HEK293 (cell line): ENCODE measurements at regions not wholly inside any gene's neighbourhood (a gene's known extent, or its start where the extent isn't known, plus 50 kb on each side); places are given as distances from the start of the nearest gene placed in this dataset.

Experiments used
- CTCF ChIA-PET: fragments of 350-600 bp; formaldehyde crosslinking; extraction: SDS; loops from one replicate; lab custom pipeline; 2021; ENCODE audit warnings: antibody characterized with exemption; lab: Yijun Ruan, JAX
- POLR2A ChIA-PET: fragments of 300-600 bp; formaldehyde crosslinking; extraction: SDS; loops from one replicate; lab custom pipeline; 2020; ENCODE audit warnings: antibody characterized with exemption, inconsistent platforms; lab: Yijun Ruan, JAX
- H3K27ac ChIP-seq: fragments of 200-500 bp; sonication (Bioruptor generic); 2 replicates; pipeline ENCODE4 v1.5.1; 2014; ENCODE audit warnings: low read depth, low read length, control low read depth, inconsistent platforms; ENCODE audit errors: extremely low read depth
- H3K36me3 ChIP-seq, 2 experiments: fragments of 200-500 bp in 1 of 2; sonication (Bioruptor generic) in 1 of 2; 1 replicate in 1 of 2; 2 replicates in 1 of 2; pipeline ENCODE4 v1.5.1; 2014 to 2017; ENCODE audit warnings: inconsistent platforms in 2 of 2, low read length in 2 of 2; ENCODE audit not compliant: control insufficient read depth in 2 of 2, insufficient read depth in 1 of 2
- H3K4me1 ChIP-seq: fragments of 200-500 bp; sonication (Bioruptor generic); 2 replicates; pipeline ENCODE4 v1.5.1; 2014; ENCODE audit warnings: mild to moderate bottlenecking, low read length, inconsistent platforms; ENCODE audit not compliant: control insufficient read depth, insufficient read depth
- H3K4me3 ChIP-seq: 2 replicates; pipeline ENCODE4 v1.5.1; 2011; ENCODE audit warnings: low read depth, mild to moderate bottlenecking, control low read depth, low read length, moderate library complexity
- H3K9me3 ChIP-seq: fragments of 200-500 bp; sonication (Bioruptor generic); 2 replicates; pipeline ENCODE4 v1.5.1; 2014; ENCODE audit warnings: low read depth, low read length, inconsistent platforms; ENCODE audit not compliant: control insufficient read depth, insufficient read depth
- CTCF ChIP-seq: fragments of 450-650 bp; formaldehyde crosslinking; IDR thresholded peaks from 2 replicates; pipeline ENCODE4 v1.5.1; 2016; ENCODE audit warnings: missing biosample characterization, missing genetic modification characterization
- FEZF1 ChIP-seq: fragments of 450-650 bp; formaldehyde crosslinking; IDR thresholded peaks from 2 replicates; pipeline ENCODE4 v1.5.1; 2016; ENCODE audit warnings: missing biosample characterization, missing genetic modification characterization
- HOXD13 ChIP-seq: sonication (generic); formaldehyde crosslinking; IDR thresholded peaks from 2 replicates; pipeline ENCODE4 v1.8.0; 2022; ENCODE audit warnings: missing genetic modification reagents, borderline replicate concordance
- KLF8 ChIP-seq: fragments of 450-650 bp; formaldehyde crosslinking; IDR thresholded peaks from 2 replicates; pipeline ENCODE4 v1.5.1; 2016; ENCODE audit warnings: missing biosample characterization, missing genetic modification characterization
- PRDM1 ChIP-seq: fragments of 450-650 bp; formaldehyde crosslinking; IDR thresholded peaks from 2 replicates; pipeline ENCODE4; 2016; ENCODE audit warnings: missing biosample characterization, missing genetic modification characterization
- SP7 ChIP-seq: fragments of 450-650 bp; formaldehyde crosslinking; IDR thresholded peaks from 2 replicates; pipeline ENCODE4 v1.5.1; 2016; ENCODE audit warnings: missing biosample characterization, missing genetic modification characterization
- TRIM28 ChIP-seq: IDR thresholded peaks from 2 replicates; pipeline ENCODE4 v1.6.1; 2011; ENCODE audit warnings: low read length, control low read depth, borderline replicate concordance
- ZFHX2 ChIP-seq: fragments of 450-650 bp; formaldehyde crosslinking; conservative IDR thresholded peaks from 2 replicates; pipeline ENCODE4 v1.5.1; 2016; ENCODE audit warnings: missing biosample characterization, missing genetic modification characterization
- ZFP3 ChIP-seq: fragments of 450-650 bp; formaldehyde crosslinking; IDR thresholded peaks from 2 replicates; pipeline ENCODE4 v1.5.1; 2016; ENCODE audit warnings: low read depth, missing biosample characterization, missing genetic modification characterization
- ZNF148 ChIP-seq: fragments of 450-650 bp; formaldehyde crosslinking; IDR thresholded peaks from 2 replicates; pipeline ENCODE4 v1.5.0; 2017; ENCODE audit warnings: missing biosample characterization, missing genetic modification characterization, borderline replicate concordance
- ZNF175 ChIP-seq: fragments of 450-650 bp; formaldehyde crosslinking; IDR thresholded peaks from 2 replicates; pipeline ENCODE4 v1.5.1; 2016; ENCODE audit warnings: missing biosample characterization, missing genetic modification characterization
- ZNF2 ChIP-seq: fragments of 450-650 bp; formaldehyde crosslinking; IDR thresholded peaks from 2 replicates; pipeline ENCODE4 v1.5.1; 2016; ENCODE audit warnings: missing biosample characterization, missing genetic modification characterization
- ZNF274 ChIP-seq, 2 experiments: fragments of 200-500 bp in 1 of 2; fragments of 450-650 bp in 1 of 2; sonication (Bioruptor generic) in 1 of 2; formaldehyde crosslinking in 1 of 2; IDR thresholded peaks; 2 replicates each; pipeline versions ENCODE4 v1.5.1 to v1.6.1; 2014 to 2016; ENCODE audit warnings: borderline replicate concordance in 1 of 2, inconsistent platforms in 1 of 2, low read length in 1 of 2, missing biosample characterization in 1 of 2, missing genetic modification characterization in 1 of 2
- ZNF341 ChIP-seq: fragments of 450-650 bp; formaldehyde crosslinking; IDR thresholded peaks from 2 replicates; pipeline ENCODE4; 2016; ENCODE audit warnings: low read depth, missing biosample characterization, missing genetic modification characterization
- ZNF560 ChIP-seq: fragments of 450-650 bp; formaldehyde crosslinking; IDR thresholded peaks from 2 replicates; pipeline ENCODE4 v1.5.1; 2017; ENCODE audit warnings: missing biosample characterization, missing genetic modification characterization, borderline replicate concordance
- ZNF596 ChIP-seq: fragments of 450-650 bp; IDR thresholded peaks from 2 replicates; pipeline ENCODE4 v1.5.0; 2018; ENCODE audit warnings: missing biosample characterization, mild to moderate bottlenecking, missing genetic modification characterization, moderate library complexity
- ZNF654 ChIP-seq: fragments of 450-650 bp; formaldehyde crosslinking; IDR thresholded peaks from 2 replicates; pipeline ENCODE4 v1.5.1; 2016; ENCODE audit warnings: low read depth, missing biosample characterization, missing genetic modification characterization
- ZNF660 ChIP-seq: fragments of 450-650 bp; IDR thresholded peaks from 2 replicates; pipeline ENCODE4 v1.5.1; 2018; ENCODE audit warnings: missing biosample characterization, mild to moderate bottlenecking, missing genetic modification characterization
- ZNF785 ChIP-seq: fragments of 450-650 bp; formaldehyde crosslinking; IDR thresholded peaks from 2 replicates; pipeline ENCODE4 v1.5.1; 2016; ENCODE audit warnings: missing biosample characterization, missing genetic modification characterization
- ZNF792 ChIP-seq: fragments of 450-650 bp; formaldehyde crosslinking; IDR thresholded peaks from 2 replicates; pipeline ENCODE4 v1.5.1; 2016; ENCODE audit warnings: missing biosample characterization, missing genetic modification characterization
- ZSCAN18 ChIP-seq: fragments of 450-650 bp; formaldehyde crosslinking; IDR thresholded peaks from 2 replicates; pipeline ENCODE4 v1.5.1; 2016; ENCODE audit warnings: missing biosample characterization, missing genetic modification characterization
- TF ChIP-seq, protein P1 (sequence below): fragments of 450-650 bp; formaldehyde crosslinking; IDR thresholded peaks from 2 replicates; pipeline ENCODE4 v1.5.1; 2017; ENCODE audit warnings: missing biosample characterization, missing genetic modification characterization

DNA sequence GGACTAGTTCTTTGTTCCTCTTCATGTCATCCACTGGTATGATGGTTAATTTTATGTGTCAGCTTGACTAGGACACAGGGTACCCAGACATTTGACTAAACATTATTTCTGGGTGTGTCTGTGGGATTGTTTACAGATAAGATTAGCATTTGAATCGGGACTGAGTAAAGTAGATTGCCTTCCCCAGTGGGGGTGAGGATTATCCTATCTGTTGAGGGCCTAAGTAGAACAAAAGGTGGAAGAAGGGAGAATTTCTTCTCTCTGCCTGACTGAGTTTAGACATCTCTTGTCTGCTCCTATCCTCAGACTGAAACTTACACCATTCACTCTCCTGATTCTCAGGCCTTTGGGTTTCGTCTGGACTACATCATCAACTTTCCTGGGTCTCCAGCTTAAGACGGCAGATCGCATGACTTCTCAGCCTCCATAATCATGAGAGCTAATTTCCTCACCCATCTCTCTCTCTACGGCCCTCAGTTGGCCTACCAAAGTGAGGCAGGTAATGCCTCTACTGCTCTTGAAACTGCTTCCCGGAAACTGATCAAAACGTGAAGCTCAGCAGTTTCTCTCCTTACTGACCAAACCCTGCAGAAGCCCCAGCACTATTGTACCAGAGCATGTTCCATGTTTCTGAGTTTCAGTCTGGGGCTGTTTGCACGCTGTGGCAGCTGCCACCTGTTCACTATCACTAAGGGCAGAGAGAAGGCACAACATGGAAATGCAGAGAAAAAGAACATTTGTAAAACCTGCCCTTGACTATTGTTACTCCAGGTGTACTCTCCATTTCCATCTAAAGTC is 95.4 kb downstream of the NXPE2 start:
- no peak for TF ChIP-seq ZNF654 (tag by site-specific recombination)
- no peak for TF ChIP-seq ZNF596 (tag by site-specific recombination)
- no peak for TF ChIP-seq ZNF274 (IDR thresholded peaks at IDR 0.05; ENCODE audit: low read length)
- TF ChIP-seq ZNF274 (tag by site-specific recombination; IDR thresholded peaks at IDR 0.05; ENCODE audit: borderline replicate concordance): no peak
- no peak for TF ChIP-seq ZNF785 (tag by site-specific recombination)
- no peak for TF ChIP-seq ZNF341 (tag by site-specific recombination)
- TF ChIP-seq ZFP3 (tag by site-specific recombination): no peak
- no peak for TF ChIP-seq TRIM28
- no peak for TF ChIP-seq HOXD13 (CRISPR knock-in tag)
- no peak for TF ChIP-seq ZNF660
- no peak for TF ChIP-seq ZSCAN18 (tag by site-specific recombination)
- no peak for TF ChIP-seq ZNF560 (tag by site-specific recombination)
- TF ChIP-seq ZNF2 (tag by site-specific recombination): no peak
- TF ChIP-seq ZNF148: no peak
- TF ChIP-seq FEZF1 (tag by site-specific recombination): no peak
- TF ChIP-seq ZFHX2 (tag by site-specific recombination): no peak
- TF ChIP-seq SP7: no peak
- ChIA-PET CTCF (interaction anchor here (0.5 to 2.1 kb wide), 25 partner anchors 9 to 1868 kb away, joined by 3 to 15 read pairs (median 4); no protein-coding TSS in a partner anchor), POLR2A (no interaction called here)
- Histone ChIP-seq H3K36me3 (no peaks in the 10 kb centered on the region), H3K27ac (no peak overlapping the region), H3K4me1 (no peaks in the 10 kb centered on the region), H3K9me3 (no peaks in the 10 kb centered on the region), H3K4me3 (no peak overlapping the region)

- Histone ChIP-seq H3K4me1 (no peaks in the 10 kb centered on the region), H3K4me3 (no peak overlapping the region), H3K36me3 (no peaks in the 10 kb centered on the region), H3K9me3 (no peaks in the 10 kb centered on the region), H3K27ac (no peak overlapping the region)
- ChIA-PET CTCF (interaction anchor here (0.5 to 2.1 kb wide), 37 partner anchors 9 to 1867 kb away, joined by 3 to 15 read pairs (median 3); no protein-coding TSS in a partner anchor), POLR2A (no interaction called here)
- TF ChIP-seq ZNF792 (no peak), ZNF175 (no peak), PRDM1 (tag by site-specific recombination) (peak; percentile 74), ZNF654 (tag by site-specific recombination) (peak; percentile 81), CTCF (peak; percentile 76; the same call in 1 of the 2 replicates), ZNF660 (peak; percentile 51; the same call in 1 of the 2 replicates), KLF8 (tag by site-specific recombination) (no peak)
- TF ChIP-seq, protein P1, sequence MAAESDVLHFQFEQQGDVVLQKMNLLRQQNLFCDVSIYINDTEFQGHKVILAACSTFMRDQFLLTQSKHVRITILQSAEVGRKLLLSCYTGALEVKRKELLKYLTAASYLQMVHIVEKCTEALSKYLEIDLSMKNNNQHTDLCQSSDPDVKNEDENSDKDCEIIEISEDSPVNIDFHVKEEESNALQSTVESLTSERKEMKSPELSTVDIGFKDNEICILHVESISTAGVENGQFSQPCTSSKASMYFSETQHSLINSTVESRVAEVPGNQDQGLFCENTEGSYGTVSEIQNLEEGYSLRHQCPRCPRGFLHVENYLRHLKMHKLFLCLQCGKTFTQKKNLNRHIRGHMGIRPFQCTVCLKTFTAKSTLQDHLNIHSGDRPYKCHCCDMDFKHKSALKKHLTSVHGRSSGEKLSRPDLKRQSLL (tag by site-specific recombination): no peak
Measured at GRCh38 chr11:114774599-114775361, 96.5 kb downstream of the NXPE2 start.
